AG20443 (cell line): ENCODE measurements at regions not wholly inside any gene's neighbourhood (a gene's known extent, or its start where the extent isn't known, plus 50 kb on each side); places are given as distances from the start of the nearest gene placed in this dataset.

Source experiments
- DNase-seq: peaks from one replicate; pipeline ENCODE4 v3.0.0; 2012; ENCODE audit warnings: low spot score, mixed read lengths

DNA sequence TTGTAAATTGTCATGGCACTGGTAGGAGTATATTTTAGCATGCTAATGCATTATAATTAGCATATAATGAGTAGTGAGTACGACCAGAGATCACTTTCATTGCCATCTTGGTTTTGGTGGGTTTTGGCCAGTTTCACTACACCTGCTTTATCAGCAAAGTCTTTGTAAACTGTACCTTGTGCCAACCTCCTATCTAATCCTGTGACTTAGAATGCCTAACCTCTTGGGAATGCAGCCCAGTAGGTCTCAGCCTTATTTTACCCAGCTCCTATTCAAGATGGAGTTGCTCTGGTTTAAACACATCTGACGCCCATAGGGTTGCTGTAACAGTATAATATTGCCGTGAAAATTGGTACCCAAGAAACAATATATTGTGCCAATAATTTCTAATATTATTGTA lies 159.4 kb downstream of the MAGEB5 start:
- no peak for DNase-seq

GRCh38 chrX:26373829-26374228 lies 157.9 kb downstream of the MAGEB5 start:
- no peak for DNase-seq

GRCh38 chrX:26352891-26353430 lies 137.0 kb downstream of the MAGEB5 start:
- no peak for DNase-seq

GRCh38 chrX:26347171-26347570 lies 131.2 kb downstream of the MAGEB5 start:
- no peak for DNase-seq

DNA sequence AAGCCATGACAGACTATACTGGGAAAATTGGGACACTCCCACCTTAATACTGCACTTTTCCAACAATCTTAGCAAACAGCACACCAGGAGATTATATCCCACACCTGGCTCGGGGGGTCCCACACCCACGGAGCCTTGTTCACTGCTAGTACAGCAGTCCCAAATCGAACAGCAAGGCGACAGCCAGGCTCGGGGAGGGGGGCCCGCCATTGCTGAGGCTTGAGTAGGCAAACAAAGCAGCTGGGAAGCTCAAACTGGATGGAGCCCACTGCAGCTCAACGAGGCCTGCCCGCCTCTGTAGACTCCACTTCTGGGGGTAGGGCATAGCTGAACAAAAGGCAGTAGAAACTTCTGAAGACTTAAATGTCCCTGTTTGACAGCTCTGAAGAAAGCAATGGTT lies 118.3 kb downstream of the MAGEB5 start:
- DNase-seq = no peak

- DNase-seq = no peak
Observed at GRCh38 chrX:26328608-26329319, 112.8 kb downstream of the MAGEB5 start.

DNA sequence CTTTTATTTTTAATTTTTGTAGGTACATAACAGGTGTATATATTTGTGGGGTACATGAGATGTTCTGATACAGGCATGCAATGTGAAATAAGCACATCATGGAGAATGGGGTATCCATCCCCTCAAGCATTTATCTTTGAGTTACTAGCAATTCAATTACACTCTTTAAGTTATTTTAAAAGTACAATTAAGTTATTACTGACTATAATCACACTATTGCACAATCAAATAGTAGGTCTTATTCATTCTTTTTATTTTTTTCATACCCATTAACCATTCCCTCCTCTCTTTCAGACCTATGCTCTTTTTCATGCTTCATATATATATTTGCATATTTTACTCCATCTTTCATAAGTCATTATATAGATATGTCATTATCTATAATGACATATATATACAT lies 93.3 kb downstream of the MAGEB5 start:
- DNase-seq = no peak

DNA sequence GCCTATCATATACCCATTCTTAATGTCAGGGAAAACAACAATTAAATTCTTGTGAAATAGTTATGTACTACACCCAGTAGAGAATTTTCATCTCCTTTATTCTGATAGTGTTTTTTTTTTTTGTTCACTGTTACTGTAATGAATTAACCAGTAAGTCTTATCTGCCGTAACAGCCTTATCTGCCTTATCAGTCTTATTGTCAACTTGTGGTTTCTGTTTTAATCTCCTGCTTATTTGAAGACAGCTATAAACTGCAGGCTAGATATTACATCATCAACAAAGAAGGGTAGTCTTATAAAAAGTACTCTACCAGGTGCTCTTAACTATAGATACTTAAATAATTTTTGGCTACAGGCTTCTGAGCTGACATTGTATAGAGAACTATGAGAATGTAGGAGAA lies 79.5 kb downstream of the MAGEB5 start:
- DNase-seq = no peak

DNA sequence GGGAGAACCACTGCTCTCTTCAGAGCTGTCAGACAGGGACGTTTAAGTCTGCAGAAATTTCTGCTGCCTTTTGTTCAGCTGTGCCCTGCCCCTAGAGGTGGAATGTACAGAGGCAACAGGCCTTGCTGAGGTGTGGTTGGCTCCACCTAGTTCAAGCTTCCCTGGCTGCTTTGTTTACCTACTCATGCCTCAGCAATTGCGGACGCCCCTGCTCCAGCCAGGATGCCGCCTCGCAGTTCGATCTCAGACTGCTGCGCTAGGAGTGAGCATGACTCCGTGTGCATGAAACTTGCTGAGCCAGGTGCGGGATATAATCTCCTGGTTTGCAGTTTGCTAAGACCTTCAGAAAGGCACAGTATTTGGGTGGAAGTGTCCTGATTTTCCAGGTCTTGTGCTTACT lies 70.9 kb downstream of the MAGEB5 start:
- DNase-seq = no peak
